Heart left ventricle (tissue), 13 donors: ENCODE measurements at regions not wholly inside any gene's neighbourhood (a gene's known extent, or its start where the extent isn't known, plus 50 kb on each side); places are given as distances from the start of the nearest gene placed in this dataset.

Source experiments
- CTCF ChIP-seq, 12 donors: fragments of 200-600 bp; sonication (generic) in 4 of 12; IDR thresholded peaks; one replicate each; pipeline versions ENCODE4 v1.5.0 to v1.8.0; 2018 to 2022; ENCODE audit warnings: antibody characterized with exemption in 12 of 12, mild to moderate bottlenecking in 5 of 12
- POLR2A ChIP-seq, 2 donors: fragments of 450-650 bp; IDR thresholded peaks; one replicate each; pipeline ENCODE4 v1.6.1; 2017; ENCODE audit warnings: antibody characterized with exemption in 2 of 2, mild to moderate bottlenecking in 2 of 2, moderate library complexity in 2 of 2
- donor health status: ischemic (EF 13 %, LVEDD 7.1; RV severe dilation, severe dysfunction).
- donor health status: DM: no; HTN: yes; CAD: no.
- donor health status: DM: no; HTN: no; CAD: no.
- donor health status: ischemic (EF 25% LVEDD 6.9; RV normal size, moderate dysfunction).
- donor health status: ischemic (EF 25% LVEDD 5.7; RV mildly dilated, moderate dysfunction).
- donor health status: ischemic (EF 35%, LVEDD 5.7; RV mildly dilated, moderate dysfunction).
- donor health status: nonischemic (EF 11% LVEDD 7.7; RV severe dilation, severe dysfunction).
- donor health status: DM: yes; HTN: yes; CAD: no.
- donor health status: PGD.
- donor health status: ischemic (EF 29% LVEDD 5.4; RV normal size, mild dysfunction).
- donor health status: nonischemic (EF 23%, LVEDD 6.1; RV moderate dilation, normal function).

- TF ChIP-seq CTCF (IDR thresholded peaks at IDR 0.05), result no peak
- no peak for TF ChIP-seq POLR2A (IDR thresholded peaks at IDR 0.05)
Observed at GRCh38 chr4:10983885-10984640, 299.5 kb upstream of the CLNK start.
